CD4-positive, alpha-beta T cell treated with Interleukin-15 for 1 hour (primary cell): ENCODE measurements at regions not wholly inside any gene's neighbourhood (a gene's known extent, or its start where the extent isn't known, plus 50 kb on each side); places are given as distances from the start of the nearest gene placed in this dataset.
A peak's percentile ranks its signal among the peaks of the same experiment; 100 is the strongest.
"Not testable (repeated sequence)": the region's sequence is repeated elsewhere in the genome, so short reads cannot be mapped to it uniquely, and the experiment has no call there.

Experiments used
- DNase-seq: peaks from one replicate; pipeline ENCODE4 v3.0.0-alpha.2; 2020

DNA sequence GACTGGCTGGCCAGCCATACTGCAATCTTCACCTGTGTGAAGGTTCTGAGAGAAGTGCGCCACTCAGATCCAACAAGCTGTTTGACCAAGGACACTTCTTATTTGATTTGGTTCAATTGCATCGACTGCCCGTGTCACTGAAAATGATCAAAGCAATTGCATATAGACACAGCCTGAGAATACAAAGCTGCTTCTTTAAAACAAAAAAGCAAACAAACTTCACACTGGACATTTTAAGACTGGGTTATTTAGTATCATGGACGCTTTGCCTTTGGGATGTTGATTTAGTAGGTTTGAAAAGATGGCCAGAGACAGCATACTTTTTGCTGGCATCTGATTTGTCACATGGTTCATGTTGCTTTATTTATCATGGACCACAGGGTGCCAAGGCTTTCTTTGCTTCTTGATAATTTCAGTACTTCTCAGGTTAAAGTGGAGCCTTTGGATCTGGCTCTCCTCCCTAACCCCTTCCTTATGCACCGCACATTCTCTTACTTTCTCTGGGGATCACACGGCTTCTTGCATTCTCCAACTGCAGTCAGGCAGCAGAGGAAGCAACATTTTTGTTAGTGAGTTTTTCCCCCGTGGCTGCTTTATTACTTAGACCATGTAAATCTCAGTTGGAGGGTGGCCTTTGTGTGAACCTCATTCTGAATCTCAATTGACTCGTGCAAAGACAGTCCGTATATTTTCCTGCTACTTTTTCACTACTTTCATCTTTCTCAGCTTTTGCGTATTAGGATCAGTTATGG is 151.0 kb downstream of the CD47 start:
- DNase-seq, result no peak

DNA sequence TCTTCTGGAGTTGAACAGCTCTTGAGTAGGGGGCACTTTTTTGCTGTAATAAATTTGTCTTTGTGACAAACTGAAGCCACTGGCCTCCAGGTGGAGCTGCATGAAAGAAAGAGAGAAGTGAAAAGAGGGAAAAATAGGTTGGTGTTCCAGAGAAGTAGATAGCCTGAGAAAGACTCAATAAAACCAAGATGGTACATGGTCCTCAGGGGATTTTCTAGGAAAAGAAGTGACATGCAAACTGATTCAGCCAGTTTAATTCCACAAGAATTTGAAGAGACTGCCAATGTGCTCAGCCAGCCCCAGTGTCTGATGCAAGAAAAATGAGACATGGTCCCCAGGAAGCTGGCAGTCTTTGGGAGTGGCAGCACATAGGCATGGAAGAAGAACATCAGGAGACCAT is 152.7 kb downstream of the CD47 start:
- DNase-seq, result no peak

DNA sequence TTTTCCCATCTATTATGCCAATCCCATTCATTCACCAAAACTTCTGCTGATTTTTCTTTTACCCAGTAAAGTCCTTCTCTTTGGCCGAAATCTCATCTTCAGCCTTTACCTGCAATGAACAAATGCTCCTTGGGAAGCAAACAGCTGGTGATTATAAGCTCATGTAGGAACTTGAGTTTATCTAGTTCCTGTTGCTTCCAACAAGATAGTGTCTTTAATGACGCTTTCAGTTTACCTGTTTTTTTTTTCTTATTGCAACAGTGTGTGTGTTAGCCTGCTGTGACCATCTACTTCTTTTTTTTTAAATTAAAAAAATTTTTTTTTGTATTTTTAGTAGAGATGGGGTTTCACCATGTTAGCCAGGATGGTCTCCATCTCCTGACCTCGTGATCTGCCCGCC is 156.0 kb downstream of the CD47 start:
- DNase-seq, result no peak

DNA sequence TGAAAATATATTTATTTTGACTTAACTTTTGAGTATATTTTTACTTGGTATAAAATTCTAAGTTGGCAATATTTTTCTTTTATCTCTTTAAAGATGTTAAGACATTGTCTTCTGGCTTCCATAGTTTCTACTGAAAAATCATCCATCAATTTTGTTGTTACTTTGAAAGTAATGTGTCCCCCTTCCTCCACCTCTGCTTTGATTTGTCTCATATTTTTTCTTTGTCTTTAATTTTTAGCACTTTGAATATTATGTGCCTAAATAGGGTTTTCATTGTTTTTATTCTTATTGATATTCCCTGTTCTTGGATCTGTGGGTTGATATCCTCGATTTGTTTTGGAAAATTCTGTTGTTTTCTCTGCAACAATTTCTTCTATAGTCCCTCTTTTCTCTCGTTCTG is 157.4 kb downstream of the CD47 start:
- no peak for DNase-seq

DNA sequence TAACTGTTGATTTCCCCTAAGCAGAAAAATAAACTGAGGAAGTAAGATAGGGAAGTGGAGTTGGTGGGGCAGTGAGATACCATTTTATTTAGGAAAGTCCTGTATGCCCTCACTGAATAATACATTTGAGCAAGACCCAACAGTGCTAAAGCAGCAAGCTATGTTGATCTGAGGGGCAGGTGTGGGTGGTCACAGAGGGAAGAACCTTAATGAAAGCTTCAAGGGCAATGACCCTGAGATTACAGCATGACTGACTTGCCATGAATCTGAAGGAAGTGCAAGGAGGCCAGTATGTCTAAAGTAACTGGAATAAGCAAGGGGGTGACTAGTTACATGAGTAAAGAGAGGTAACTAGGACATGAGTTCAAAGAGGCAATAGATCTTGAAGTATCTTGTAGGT is 159.5 kb downstream of the CD47 start:
- DNase-seq, result no peak

DNA sequence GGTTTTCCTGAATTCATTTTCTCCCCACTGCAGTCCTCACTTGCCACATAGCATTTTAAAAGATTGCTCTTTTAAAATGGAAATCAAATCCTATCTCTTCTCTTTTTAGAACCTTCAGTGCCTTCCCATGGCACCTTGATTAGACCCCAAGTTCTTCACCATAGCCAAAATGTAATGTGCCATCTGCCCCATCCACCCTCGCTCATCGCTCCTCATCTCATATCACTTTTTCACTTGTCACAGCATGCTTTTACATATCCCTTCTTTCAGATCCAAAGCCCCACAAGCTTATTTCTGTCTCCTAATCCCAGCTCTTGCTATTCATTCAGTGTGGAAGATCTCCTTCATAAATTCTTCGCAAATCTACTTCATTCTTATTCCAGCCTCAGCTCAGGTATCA is 161.7 kb downstream of the CD47 start:
- no peak for DNase-seq

DNA sequence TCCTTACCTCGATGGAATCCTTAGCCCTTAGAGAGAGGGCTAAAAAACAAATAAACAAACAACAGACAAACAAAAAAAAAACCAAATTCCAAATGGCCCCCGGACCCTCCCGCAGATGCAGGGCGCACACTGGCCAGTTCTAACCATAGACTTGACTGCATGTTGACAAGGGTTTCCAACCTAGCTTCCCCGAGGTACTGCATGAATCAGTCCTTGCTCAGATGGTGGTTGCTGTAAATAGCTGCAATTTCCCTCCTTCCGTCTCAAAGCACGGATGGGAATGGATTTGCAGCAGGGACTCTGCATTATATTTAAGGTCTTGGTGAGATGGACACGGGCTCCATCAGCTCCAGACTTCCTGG is 162.8 kb downstream of the CD47 start:
- no peak for DNase-seq

DNA sequence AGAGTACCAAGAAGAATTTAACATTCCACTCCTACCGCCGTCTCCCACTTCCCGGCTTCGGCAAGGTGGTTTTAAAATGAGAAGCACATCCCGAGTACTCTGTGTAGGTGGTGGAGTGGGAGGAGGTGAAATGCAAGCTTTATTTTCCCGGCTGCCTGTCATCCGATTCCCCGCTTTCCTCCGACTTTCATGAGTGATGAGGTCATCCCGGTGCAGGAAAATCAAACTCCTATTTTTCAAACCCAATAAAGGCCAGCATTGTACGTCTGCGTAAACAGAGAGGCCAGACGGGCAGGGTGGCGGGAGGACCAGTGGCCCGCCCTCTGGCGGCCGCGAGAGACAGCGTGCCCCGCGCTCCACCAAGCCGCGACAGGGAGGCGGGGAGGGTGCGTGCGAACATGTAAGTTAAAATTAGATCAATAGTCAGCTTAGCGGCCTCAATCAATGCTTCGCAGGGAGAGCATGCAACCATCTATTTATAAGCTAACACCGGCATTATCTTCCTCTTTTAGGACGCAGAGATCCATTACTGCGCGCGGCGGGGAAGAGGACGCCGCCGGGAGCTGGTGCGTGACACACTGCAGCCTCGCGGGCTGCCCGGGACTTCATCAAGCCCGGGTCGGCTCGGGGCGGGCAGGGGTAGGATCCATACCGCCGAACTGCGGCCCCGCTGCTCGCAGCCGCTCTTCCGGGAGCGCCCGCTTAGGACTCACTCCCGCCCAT is 163.3 kb downstream of the CD47 start:
- peak; percentile 56 for DNase-seq

DNA sequence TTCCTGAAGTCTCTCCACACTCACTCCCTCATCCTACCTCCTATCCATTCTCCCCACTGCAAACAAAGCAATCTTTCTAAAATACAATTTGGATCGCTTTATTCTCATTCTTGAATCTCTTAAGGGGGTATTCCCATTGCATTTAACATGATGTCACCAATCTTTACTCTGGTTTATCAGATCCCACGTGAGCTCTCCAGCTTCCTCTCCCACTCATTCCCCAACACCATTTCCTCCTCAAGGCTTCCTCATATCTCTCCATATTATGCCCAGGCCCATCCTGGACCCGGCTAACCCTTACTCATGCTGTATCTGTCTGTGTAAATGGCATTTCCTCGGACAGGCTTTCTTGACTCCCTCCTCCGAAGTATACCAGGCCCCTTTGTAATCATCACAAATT is 165.0 kb downstream of the CD47 start:
- no peak for DNase-seq

DNA sequence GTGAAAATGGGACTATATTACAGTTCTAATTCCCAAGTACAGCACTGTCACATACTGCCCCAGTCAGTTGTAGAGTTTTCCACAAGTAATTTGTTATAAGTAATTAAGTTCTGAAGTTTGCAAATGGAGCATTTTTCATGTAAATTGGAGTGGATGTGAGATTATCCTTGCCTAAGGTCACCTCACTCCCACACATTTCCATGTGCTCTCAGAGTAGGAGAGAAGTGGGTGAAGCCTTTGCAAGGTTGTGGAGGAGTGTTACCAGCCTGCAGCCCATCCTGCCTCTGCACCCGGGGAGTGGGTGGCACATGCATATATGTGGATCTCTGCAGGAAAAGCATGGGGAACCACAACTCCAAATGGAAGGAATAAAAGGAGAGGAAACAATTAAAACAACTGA is 169.8 kb downstream of the CD47 start:
- DNase-seq, result no peak

DNA sequence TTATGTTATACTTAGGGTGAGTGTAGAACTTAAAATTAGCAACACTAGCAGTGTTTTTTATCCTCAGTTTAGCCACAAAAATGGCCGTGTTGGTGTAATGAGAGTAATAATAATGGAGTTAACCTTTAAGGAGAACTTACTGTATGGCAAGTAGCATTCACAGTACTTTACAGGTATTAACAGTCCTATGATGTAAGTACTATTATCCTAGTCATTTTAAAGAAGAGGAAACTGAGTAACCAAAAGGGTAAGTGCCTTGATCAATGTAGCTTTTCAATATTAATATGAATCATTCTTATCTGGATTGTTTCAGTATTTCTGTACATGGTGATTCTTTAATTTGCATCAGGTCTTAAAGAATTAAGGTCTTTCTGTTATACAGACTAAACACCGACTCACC is 170.3 kb downstream of the CD47 start:
- DNase-seq, result no peak

DNA sequence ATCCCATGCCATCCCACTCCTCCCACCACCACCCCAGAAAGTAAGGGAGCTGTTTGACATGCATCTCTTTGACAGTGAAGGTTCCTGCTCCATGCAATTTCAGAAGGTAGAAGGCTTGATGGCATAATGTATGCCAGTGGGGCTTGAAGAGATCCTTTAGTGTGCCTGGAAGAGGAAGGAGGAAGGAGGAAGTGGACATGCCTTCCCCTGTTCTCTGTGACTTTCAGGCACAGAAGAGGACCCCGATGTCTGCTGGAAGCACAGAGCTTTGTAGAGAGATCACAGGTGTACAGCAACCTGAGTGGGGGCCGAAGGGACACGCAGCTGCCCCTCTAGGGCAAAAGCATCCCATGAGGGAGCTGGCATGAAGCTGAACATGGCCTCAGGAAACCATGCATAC is 171.6 kb downstream of the CD47 start:
- DNase-seq, result no peak

DNA sequence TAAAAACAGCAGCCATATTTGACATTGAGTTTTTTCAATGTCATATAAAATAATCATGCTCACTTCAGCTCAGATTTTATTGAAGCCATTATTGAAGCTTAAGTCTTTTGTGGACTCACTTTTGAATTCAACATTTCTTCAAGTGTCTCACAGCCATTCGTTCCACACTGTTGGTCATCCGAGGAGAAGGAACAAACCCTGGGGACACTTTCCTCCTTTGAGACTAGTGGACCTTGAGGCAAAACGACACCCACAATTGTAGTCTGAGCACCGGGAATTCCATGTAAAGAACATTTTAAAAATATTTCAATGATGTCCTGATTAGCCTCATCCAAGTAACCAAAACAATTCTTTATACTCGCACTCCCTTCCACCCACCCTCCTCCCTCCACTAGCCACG is 174.7 kb downstream of the CD47 start:
- DNase-seq, result no peak

DNA sequence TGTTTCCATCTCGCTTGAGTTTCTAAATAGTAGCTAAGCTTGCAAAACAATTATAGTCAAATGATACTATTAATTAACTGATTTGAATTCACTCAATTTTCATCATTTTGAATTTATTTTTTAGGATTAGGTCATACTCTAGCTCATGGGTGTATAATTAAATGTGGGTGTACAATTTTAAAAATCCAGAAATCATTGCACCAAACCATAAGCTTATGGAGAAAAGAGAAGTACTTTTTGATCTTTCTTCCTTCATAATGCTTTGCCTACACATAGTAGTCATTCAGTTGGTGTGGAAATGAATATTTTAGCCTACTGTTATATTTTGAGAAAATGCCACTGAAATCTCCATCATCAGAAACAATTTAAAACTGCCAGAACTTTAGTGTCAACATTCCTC is 175.1 kb downstream of the CD47 start:
- no peak for DNase-seq

DNA sequence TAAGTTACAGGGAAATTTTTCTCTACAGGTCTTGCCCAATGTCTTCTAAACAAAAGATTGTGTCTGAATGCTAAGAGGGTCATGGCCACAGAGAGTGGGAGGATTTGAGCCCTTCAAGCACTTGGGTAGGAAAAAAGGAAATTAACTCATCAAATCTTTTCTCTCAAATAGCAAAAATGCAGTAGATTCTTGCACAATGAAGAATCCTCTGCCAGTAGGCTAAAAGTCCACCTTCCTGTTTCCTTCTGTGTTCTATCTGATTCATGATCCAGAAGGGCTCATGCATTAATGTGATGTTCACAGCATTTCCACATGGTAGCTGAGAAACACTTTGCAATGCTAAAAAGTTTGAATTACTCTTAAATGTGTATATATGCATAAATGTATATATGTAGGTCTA is 177.1 kb downstream of the CD47 start:
- no peak for DNase-seq

DNA sequence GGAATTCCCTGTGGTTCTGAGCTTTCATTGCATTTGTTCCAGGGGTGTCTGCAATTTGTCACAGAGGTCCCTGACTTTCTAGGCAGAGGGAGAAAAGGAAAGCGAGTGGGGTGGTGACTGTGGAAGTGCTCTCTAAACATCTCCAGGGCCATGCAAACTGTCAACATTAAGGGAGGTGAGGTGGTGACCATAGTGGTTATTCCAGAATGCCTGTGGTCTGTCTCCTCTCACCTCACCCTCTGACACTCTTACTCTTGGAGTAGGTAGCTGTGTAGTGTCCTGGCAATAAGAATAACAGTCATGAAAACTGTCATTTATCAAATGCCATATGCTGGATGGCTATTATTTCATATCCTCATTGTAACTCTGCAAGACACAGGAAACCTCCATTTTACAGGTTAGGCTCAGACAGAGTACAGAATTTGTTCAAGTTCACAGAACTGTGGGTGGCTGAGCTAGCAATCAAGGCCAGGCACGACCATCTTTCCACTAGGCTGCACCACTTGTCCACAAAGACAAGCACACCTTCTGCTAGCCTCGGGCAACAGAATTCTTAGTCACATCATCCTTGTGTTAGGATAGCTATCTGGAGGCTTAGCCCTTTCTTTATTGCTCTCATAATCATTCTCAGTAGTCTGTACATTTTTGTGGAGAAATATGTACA is 179.4 kb downstream of the CD47 start:
- DNase-seq, result no peak

DNA sequence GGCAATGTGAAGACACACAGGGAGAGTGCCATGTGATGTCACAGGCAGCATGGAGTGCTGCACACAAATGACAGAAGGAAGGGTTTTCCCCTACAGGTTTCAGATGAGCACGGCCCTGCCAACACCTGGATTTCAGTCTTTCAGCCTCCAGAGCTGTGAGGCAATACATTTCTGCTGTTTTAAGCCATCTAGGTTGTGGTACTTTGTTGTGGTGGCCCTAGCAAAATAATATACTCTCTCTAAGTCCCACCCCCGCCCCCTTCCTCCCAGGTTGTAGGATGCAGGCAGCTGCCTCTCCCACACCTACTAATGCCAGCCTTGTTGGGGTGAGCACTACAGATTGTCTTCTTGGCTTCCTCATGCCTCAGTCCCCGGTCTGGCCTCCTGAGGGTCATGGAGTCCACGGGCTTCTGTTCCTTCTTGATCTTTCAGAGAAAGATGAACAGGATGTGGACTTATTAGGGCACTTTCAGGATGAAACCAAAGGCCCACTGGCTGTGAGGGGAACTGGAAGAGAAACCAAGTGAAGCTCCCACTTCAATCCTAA is 180.0 kb downstream of the CD47 start:
- DNase-seq, result no peak

DNA sequence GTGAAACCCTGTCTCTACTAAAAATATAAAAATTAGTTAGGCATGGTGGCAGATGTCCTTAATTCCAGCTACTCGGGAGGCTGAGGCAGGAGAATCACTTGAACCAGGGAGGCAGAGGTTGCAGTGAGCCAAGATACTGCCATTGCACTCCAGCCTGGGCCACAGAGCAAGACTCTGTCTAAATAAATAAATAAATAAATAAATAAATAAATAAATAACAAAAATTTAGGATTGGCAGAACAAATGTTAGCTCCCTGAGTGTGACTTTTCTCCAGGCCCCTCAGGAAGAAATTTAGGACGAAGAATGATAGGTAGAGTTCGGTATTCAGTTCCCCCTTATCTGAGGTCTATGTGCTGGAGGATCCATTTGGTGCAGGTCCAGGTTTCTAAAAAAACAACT is 181.2 kb downstream of the CD47 start:
- DNase-seq, result not testable (repeated sequence)

DNA sequence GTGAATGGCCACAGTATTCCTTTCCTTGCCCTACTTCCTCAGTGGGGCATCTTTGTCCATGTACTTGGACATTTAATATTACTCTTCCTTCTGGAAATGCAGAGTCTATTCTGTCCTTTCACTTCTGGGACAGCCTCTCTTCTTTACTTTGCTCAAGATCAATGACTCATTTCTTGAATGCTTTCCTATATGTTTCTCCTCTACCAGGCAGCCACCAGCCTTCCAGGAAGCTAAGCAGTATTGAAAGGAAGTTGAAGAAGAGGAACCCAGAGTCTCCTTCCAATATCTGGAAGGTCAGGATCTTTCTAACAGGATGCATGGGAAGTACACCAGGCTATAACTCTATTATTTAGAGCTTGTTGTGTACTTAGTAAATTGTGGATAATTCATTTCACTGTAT is 182.8 kb downstream of the CD47 start:
- no peak for DNase-seq

DNA sequence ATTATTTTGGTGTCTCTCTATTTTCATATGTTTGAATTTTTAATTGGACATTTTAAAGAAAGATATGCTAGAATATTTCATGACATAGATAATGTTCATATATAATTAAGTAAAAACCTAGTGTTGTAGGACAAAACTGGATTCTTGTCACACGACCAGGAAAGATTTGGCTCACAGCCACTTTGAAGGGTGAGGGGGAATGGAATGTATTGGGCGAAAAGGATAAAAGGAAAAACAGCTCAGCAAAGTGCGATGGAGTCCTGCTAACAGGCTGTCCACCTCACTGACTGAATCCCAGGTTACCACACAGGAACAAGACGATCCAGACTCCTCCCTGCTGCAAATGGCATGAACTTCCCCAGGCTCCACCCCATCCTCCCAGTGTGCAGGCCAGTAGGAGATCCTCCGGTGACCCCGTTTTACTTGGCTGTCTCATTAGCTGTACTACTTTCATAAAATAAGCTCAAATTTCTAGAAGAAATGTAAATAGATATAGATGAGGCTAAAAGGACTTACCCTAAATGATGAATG is 186.2 kb downstream of the CD47 start:
- no peak for DNase-seq

DNA sequence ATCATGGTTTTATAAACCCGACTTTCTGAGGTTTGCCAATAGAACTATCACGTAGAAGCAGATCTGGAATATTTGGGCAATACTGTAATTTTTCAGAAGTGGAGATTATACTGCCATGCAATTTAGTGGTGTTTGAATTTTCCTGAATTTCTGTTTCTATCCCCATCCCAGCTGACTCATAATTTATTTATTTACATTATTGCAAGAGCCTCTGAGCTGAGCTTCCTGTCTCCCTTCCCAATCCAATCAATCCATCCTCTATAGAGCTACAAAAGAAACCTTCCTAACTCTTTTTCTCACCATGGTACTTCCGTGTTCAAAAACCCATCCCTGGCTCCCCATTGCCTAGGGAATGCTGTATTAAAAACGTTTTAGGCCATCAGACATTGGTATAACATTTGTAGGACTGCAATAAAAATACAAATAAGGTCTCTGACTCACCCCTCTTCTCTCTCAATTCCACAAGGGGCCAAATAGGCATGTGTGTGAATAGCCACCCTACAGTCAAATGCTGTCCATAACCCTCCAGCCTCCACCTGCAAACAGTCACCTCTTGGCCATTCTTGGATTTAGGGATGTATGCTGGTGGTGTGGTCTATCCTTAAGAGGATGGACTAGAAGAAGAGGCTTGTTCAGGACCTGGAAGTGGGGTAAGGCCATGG is 190.7 kb downstream of the CD47 start:
- no peak for DNase-seq

DNA sequence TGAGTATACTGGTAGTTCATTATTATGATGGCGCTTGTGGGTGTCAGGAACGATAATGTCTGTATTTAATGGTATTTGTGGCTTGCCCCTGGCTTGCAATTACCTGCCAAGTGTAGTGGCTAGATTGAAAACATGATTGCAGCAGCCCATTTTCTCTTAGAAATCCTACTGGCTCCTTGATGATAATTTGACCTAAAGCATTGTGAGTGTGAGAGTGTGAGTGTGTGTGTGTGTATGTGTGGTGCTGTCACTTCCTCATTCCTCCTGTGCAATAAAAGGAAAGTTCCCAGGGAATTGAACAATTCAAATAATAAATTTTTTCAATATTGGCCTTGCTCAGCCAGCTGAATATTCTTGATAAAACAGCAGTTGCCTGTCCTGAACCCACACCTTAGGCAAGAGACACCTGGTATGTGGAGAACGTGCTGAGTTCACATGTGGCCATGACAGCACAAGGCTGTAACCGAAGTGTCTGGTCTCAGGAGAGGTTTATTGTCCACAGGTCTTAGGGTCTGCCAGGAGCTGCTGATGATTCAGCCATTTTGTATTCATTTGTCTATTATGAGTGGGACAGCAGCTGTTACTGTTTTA is 193.3 kb downstream of the CD47 start:
- DNase-seq, result no peak

DNA sequence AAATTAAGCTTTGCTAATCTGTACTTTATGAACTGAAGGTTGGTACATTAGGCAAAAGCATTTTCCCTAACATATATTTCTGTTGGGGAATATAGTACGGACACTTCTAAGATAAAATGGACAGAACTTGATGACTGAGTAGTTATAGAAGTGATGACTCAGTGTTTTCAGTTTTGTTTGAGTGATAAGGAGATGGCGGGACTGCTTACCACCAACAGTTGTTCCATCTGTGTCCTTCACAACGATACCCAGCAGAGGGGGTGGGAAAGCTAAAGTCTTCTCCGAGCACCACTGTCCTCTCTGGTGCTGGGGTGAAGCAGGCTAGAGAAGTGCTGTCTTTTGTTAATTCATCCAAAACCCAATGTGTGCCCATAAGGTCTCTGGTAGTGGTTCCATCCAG is 195.8 kb downstream of the CD47 start:
- DNase-seq, result no peak
